HepG2 (cell line): ENCODE measurements at regions not wholly inside any gene's neighbourhood (a gene's known extent, or its start where the extent isn't known, plus 50 kb on each side); places are given as distances from the start of the nearest gene placed in this dataset.
A peak's percentile ranks its signal among the peaks of the same experiment; 100 is the strongest.

Experiments used
- FOXK1 ChIP-seq: sonication (generic); formaldehyde crosslinking; IDR thresholded peaks from 2 replicates; pipeline ENCODE4 v1.4.0; 2020; ENCODE audit warnings: low read depth, missing genetic modification reagents, borderline replicate concordance
- NFAT5 ChIP-seq: sonication (generic); formaldehyde crosslinking; IDR thresholded peaks from 2 replicates; pipeline ENCODE4 v1.4.0; 2020; ENCODE audit warnings: missing genetic modification reagents
- NR0B2 ChIP-seq: sonication (generic); formaldehyde crosslinking; IDR thresholded peaks from 2 replicates; pipeline ENCODE4 v1.4.0; 2020; ENCODE audit warnings: mild to moderate bottlenecking, missing genetic modification reagents
- PAXIP1 ChIP-seq: sonication (generic); formaldehyde crosslinking; conservative IDR thresholded peaks from 2 replicates; pipeline ENCODE4 v1.4.0; 2020; ENCODE audit warnings: mild to moderate bottlenecking, missing genetic modification reagents, moderate library complexity
- ZNF143 ChIP-seq: sonication (generic); formaldehyde crosslinking; IDR thresholded peaks from 2 replicates; pipeline ENCODE4 v1.4.0; 2020; ENCODE audit warnings: missing genetic modification reagents
- ZNF605 ChIP-seq: sonication (generic); formaldehyde crosslinking; IDR thresholded peaks from 2 replicates; pipeline ENCODE4 v1.8.0; 2022; ENCODE audit warnings: mild to moderate bottlenecking, missing genetic modification reagents
- ZNF687 ChIP-seq: sonication (generic); formaldehyde crosslinking; IDR thresholded peaks from 2 replicates; pipeline ENCODE4 v1.5.1; 2020; ENCODE audit warnings: mild to moderate bottlenecking, missing genetic modification reagents, moderate library complexity
- ZNF800 ChIP-seq: sonication (generic); formaldehyde crosslinking; IDR thresholded peaks from 2 replicates; pipeline ENCODE4 v1.4.0; 2020; ENCODE audit warnings: missing genetic modification reagents

- TF ChIP-seq NFAT5 (CRISPR knock-in tag): no peak
- peak; percentile 73; the same call in 1 of the 2 replicates for TF ChIP-seq FOXK1 (CRISPR knock-in tag)
- TF ChIP-seq ZNF800 (CRISPR knock-in tag): 0 out of 2 replicates have a peak, but pooled peaks have one; percentile 49
- peak; percentile 49; the same call in 1 of the 2 replicates for TF ChIP-seq ZNF687 (CRISPR knock-in tag)
- TF ChIP-seq ZNF143: no peak
- TF ChIP-seq NR0B2 (CRISPR knock-in tag): no peak
- peak; percentile 92 for TF ChIP-seq PAXIP1 (CRISPR knock-in tag)
- peak; percentile 84 for TF ChIP-seq ZNF605 (CRISPR knock-in tag)
These were observed 502.7 kb downstream of the NR2F1-AS1 start (continued) for GRCh38 chr5:93078082-93079038.
